Right lobe of liver (tissue), 4 donors: ENCODE measurements at regions not wholly inside any gene's neighbourhood (a gene's known extent, or its start where the extent isn't known, plus 50 kb on each side); places are given as distances from the start of the nearest gene placed in this dataset.

ENCODE experiments used
- CTCF ChIP-seq, 4 donors: fragments of 200-600 bp in 3 of 4; fragments of 450-650 bp in 1 of 4; IDR thresholded peaks; one replicate each; pipeline versions ENCODE4 v1.5.1 to v1.8.0; 2016 to 2022; ENCODE audit warnings: antibody characterized with exemption in 4 of 4, mild to moderate bottlenecking in 2 of 4
- POLR2A ChIP-seq: fragments of 450-650 bp; IDR thresholded peaks from one replicate; pipeline ENCODE4 v1.6.1; 2017; ENCODE audit warnings: antibody characterized with exemption, mild to moderate bottlenecking
- donor health status: DM: no; HTN: no; CAD: no.
- donor health status: DM: no; HTN: no; CAD: no.
- donor health status: DM: no; HTN: yes; CAD: no.

DNA sequence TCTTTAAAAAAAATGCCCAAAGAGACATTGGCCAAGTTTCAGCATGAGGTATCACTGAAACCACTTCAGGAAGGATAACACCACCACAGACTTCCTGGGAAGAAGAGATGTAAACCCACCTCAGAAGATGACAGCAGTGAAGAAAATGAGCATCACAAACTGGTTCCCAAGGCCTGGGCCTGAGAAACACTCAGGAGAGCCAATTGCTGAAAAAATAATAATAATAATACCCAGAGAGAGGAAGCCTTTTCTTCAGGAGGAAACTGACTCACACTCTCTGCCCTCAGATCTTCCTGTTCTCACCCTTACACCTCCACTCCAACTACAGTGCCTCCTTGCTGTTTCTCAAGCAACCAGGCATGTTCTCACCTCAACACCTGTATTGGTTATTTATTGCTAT is 68.1 kb upstream of the MAFB start:
- TF ChIP-seq POLR2A, result no peak
- no peak for TF ChIP-seq CTCF (IDR thresholded peaks at IDR 0.05)
